ENCODE measurements at regions not wholly inside any gene's neighbourhood (a gene's known extent, or its start where the extent isn't known, plus 50 kb on each side); places are given as distances from the start of the nearest gene placed in this dataset.

DNA sequence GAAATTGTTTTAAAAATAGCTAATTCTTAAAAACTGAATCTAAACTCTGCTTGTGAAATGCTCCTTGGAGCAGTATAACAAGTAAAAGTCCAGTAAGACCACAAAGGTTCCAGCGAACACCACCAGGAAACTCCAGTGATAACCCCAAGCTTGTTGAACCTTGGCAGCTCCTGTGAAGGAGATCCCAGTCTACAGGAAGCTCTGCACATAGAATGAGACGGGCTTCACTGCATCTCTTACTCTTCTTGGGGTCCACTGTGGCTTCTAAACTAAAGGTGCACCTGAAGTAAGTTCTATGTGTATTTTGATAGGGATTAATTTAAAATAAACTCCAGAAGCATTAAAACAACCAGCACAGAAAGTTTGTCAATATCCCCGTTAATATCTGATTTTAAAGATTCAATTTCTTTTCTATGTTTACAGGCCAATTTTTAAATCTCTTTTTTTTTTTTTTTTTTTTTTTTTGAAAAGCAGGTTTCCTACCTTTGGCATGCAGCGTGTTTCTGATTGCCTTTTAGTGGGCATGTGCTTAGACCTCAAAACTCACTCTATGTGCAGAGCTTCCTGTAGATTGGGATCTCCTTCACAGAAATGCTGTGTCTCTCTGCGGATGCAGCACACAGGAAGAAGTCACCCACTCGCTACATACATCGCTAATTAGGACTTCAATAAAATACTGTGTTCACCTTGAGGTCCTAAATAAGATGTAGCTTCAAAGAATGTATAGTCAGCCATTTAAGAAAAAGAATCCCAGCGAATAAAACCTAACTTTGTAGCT is 508.5 kb downstream of the KLF12 start:
- Mint-ChIP-seq H3K9me3 (no peaks in the 10 kb centered on the region), H3K27ac (no peak overlapping the region), H3K36me3 (ENCODE audit: low read depth) (no peaks in the 10 kb centered on the region), H3K27me3 (no peaks in the 10 kb centered on the region), H3K4me3 (peak overlapping the region; percentile 37), H3K4me1 (ENCODE audit: low read depth) (peaks cover 33% of the 10 kb centered on the region)

DNA sequence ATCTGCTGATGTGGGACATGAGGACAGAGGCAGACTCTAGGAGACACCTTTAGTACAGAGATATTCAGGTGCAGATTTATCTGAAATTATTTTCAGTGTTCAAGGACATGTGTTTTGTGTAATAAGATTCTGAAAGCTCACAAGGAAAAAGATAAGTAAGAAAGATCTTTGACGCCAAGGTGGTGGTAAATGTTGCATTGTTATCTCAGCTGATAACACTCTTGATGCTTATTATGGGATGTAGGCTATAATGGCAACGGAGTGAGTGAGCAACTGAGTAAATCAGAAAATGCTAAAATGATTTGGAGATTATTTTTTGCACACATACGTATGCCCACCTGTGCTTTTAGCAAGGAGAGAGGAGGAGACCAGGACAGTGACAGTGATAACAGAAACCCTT is 510.9 kb downstream of the KLF12 start:
- no peak overlapping the region for H3K27ac Mint-ChIP-seq
- H3K4me3 Mint-ChIP-seq = no peak overlapping the region
- no peaks in the 10 kb centered on the region for H3K36me3 Mint-ChIP-seq (ENCODE audit: low read depth)
- H3K9me3 Mint-ChIP-seq = no peaks in the 10 kb centered on the region
- H3K4me1 Mint-ChIP-seq (ENCODE audit: low read depth) = peaks cover 33% of the 10 kb centered on the region
- no peaks in the 10 kb centered on the region for H3K27me3 Mint-ChIP-seq

DNA sequence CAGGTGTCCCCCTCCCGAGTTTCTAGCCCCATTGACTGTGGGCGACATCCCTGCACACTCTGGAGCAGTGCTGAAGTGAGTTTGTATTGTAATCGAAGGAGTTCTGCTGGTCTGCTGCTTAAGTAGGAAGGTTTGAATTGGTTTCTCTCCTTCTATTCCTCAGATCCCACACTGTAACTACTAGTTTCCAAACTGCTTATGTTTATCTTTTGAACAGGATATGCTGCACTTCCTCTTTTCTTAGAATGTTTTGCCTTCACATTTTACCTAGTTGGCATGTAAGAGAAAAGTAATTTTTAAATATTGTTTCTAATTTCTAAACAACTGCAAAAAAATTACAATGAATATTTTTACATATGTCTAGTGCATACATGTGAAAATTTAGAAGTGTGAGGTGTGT is 511.8 kb downstream of the KLF12 start:
- H3K4me1 Mint-ChIP-seq (ENCODE audit: low read depth) = peaks cover 33% of the 10 kb centered on the region
- H3K27ac Mint-ChIP-seq = no peak overlapping the region
- no peaks in the 10 kb centered on the region for H3K9me3 Mint-ChIP-seq
- H3K4me3 Mint-ChIP-seq = no peak overlapping the region
- no peaks in the 10 kb centered on the region for H3K27me3 Mint-ChIP-seq
- no peaks in the 10 kb centered on the region for H3K36me3 Mint-ChIP-seq (ENCODE audit: low read depth)

DNA sequence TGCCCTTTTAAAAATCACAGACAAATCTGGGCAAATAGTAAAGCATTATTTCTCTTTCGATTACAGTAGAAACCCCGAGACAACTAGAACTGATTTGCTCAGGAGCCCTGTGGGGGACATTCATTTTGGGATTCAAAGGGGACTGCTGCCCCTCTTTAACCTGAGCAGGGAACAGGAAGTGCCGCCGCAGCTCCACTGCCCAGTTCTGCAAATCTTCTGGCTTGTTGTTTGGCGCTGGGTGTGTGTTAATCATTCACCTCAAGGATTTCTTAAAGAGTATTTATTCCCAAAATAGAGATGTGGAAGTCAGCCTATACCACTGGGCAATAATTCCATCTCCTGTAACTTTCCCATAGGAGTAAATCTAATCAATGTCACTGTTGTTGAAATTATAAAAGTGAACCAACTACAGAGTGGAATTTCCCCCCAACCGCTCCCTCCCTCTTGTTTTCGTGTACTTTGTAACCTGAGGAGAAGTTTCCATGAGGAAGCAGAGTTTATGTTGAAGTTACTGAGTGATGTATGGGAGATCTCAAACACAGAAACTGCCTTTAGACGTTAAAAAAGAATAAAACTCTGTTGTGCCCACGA is 515.8 kb downstream of the KLF12 start:
- Mint-ChIP-seq H3K27me3 (no peaks in the 10 kb centered on the region), H3K4me1 (ENCODE audit: low read depth) (peaks cover 13% of the 10 kb centered on the region), H3K4me3 (no peak overlapping the region), H3K27ac (no peak overlapping the region), H3K36me3 (ENCODE audit: low read depth) (no peaks in the 10 kb centered on the region), H3K9me3 (no peaks in the 10 kb centered on the region)

- Mint-ChIP-seq H3K27ac (no peak overlapping the region), H3K4me1 (ENCODE audit: low read depth) (peaks cover 2% of the 10 kb centered on the region), H3K36me3 (ENCODE audit: low read depth) (no peaks in the 10 kb centered on the region), H3K27me3 (no peaks in the 10 kb centered on the region), H3K4me3 (no peak overlapping the region), H3K9me3 (no peaks in the 10 kb centered on the region)
Observed at GRCh38 chr13:73616861-73617260, 517.3 kb downstream of the KLF12 start.

DNA sequence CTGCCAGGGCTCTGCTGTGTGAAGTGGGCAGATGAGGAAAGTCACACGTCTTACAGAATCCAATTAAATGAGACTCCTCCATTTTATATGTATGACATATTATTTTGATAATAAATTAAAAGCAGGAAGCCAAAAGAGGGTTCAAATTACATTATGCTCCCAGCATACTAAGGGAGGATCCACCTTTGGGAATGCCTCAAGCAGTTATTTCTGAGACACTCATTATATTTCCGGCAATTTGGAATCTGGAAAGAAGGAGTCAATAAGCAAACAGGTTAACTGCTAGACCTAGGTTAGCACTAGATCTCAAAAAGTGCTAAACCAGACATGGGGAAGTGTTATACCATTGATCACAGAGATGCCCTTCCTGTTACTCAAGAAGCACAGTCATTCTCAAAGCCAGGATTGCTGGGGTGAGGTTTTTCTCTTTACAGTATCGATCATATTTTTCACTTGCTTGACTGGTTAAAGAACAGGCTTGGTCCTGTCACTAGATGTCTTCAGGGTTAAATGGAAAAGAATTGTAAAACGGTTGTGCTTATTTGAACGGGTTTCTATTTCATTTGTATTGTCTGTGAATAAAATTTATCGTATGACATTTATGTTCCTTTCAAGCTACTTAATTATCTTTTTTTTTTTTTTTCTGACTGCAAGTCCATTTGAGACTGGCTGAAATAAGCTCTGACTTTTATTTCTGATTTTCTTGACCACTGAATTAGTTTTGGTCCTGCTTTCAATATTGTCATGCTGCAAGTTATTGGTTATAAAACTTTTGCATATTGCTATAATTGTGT is 523.2 kb downstream of the KLF12 start:
- H3K27ac Mint-ChIP-seq = no peak overlapping the region
- no peaks in the 10 kb centered on the region for H3K27me3 Mint-ChIP-seq
- no peaks in the 10 kb centered on the region for H3K9me3 Mint-ChIP-seq
- no peak overlapping the region for H3K4me3 Mint-ChIP-seq
- no peaks in the 10 kb centered on the region for H3K36me3 Mint-ChIP-seq (ENCODE audit: low read depth)
- H3K4me1 Mint-ChIP-seq (ENCODE audit: low read depth) = no peaks in the 10 kb centered on the region

DNA sequence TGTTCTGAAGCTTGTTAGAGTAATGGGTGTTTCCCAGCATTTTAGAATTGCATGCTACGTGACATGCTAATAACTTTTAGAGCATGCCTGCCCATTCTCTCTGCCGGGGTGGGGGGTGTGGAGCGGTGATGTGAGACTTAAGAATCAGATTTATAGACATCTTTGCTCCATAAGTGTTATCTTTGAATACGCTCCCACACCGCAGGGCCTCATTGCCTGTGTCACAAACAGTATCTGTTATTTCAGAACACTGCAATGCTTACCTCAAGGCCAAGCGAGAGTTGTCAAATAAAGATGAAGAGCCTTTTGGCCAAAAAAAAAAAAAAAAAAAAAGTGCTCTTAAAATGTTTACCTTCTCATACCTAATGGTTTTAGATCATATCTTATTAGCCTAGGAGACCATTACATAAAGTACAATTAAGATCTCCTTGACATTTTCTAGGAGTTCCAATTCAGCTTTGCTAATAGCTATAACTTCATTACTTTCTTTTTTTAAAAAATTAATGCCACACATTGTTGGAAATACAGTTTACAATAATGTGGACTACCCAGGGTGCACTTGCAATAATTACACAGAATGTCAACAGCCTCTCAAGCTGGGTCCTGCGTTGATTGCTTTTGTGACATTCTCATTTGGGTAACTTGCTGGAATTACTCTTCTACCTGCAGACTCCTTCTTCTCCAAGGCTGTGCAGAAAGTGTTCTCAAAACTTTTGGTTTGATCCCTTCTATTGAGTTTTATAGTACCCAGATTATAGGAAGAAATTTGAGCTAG is 525.3 kb downstream of the KLF12 start:
- H3K27ac Mint-ChIP-seq = no peak overlapping the region
- no peaks in the 10 kb centered on the region for H3K36me3 Mint-ChIP-seq (ENCODE audit: low read depth)
- H3K4me3 Mint-ChIP-seq = no peak overlapping the region
- no peaks in the 10 kb centered on the region for H3K9me3 Mint-ChIP-seq
- H3K4me1 Mint-ChIP-seq (ENCODE audit: low read depth) = no peaks in the 10 kb centered on the region
- no peaks in the 10 kb centered on the region for H3K27me3 Mint-ChIP-seq

- H3K27ac Mint-ChIP-seq = no peak overlapping the region
- H3K4me1 Mint-ChIP-seq (ENCODE audit: low read depth) = no peaks in the 10 kb centered on the region
- no peaks in the 10 kb centered on the region for H3K27me3 Mint-ChIP-seq
- H3K4me3 Mint-ChIP-seq = no peak overlapping the region
- H3K36me3 Mint-ChIP-seq (ENCODE audit: low read depth) = no peaks in the 10 kb centered on the region
- no peaks in the 10 kb centered on the region for H3K9me3 Mint-ChIP-seq
Observed at GRCh38 chr13:73608157-73608516, 526.1 kb downstream of the KLF12 start.

DNA sequence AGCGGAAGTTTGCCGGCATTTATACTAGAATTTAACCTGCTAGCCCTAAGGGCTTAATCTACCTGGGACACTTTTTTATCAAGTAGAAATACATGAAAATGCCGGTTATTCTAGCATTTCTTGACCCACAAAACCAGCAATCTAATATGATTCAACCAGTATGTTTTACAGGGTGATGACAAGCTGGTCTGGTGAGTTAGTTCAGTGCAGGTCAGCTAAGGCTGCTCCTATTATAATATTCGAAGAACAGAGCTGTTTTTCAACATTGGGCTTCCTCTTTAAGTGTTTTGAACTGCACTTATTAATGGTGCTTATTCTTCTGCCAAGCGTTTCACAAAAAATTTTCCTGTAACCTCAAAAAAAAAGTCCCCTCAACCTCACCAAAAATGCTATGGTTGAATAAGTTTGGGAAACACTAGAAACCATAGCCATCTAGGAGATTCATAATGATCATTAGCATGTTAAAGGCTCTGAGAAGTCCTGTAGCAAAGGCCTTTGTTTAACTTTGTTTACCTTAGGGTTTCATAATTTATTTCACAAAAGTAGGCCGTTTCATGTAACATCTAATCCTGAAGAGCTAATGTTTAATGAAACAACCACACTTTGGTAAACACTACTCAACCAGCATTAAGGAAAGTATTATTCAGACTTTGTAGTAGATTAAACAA is 526.6 kb downstream of the KLF12 start:
- no peaks in the 10 kb centered on the region for H3K9me3 Mint-ChIP-seq
- H3K27me3 Mint-ChIP-seq = no peaks in the 10 kb centered on the region
- H3K27ac Mint-ChIP-seq = no peak overlapping the region
- no peaks in the 10 kb centered on the region for H3K36me3 Mint-ChIP-seq (ENCODE audit: low read depth)
- H3K4me1 Mint-ChIP-seq (ENCODE audit: low read depth) = no peaks in the 10 kb centered on the region
- H3K4me3 Mint-ChIP-seq = no peak overlapping the region

DNA sequence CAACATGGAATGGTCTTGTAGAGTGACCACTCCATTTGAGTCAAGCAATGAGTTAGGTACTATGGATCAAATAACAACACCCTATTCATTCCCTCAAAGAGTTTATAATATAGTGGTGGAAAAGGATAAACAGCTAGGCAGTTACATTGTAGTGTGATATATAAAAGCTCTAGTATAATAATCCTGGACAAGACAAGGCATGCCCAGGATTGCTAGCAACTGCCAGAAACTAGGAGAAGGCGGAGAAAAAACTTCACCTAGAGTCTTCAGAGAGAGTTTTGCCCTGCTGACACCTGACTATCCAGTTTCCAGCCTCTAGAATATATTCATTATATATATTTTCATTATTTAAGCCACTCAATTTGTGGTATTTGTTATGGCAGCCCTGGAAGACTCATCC is 530.6 kb downstream of the KLF12 start:
- peaks cover 4% of the 10 kb centered on the region for H3K9me3 Mint-ChIP-seq
- no peak overlapping the region for H3K27ac Mint-ChIP-seq
- H3K27me3 Mint-ChIP-seq = no peaks in the 10 kb centered on the region
- no peak overlapping the region for H3K4me3 Mint-ChIP-seq
- no peaks in the 10 kb centered on the region for H3K36me3 Mint-ChIP-seq (ENCODE audit: low read depth)
- H3K4me1 Mint-ChIP-seq (ENCODE audit: low read depth) = no peaks in the 10 kb centered on the region

DNA sequence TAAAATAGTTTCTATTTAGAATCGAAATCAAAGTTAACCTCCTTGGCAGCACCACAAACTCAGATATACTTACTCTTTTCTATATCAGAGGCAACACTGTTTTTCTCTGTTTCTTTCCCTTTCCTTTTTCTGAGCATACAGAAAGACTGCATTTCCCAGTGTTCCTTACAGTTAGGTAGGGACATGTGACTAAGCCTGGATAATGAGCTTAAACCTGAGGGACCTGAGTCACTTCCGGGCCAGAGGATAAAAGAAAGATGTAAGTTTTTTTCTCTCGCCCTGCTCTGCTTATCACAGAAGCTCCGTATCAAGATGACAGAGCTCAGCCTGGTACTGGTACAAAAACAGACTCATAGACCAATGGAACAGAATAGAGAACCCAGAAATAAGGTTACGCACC is 531.9 kb downstream of the KLF12 start:
- no peaks in the 10 kb centered on the region for H3K4me1 Mint-ChIP-seq (ENCODE audit: low read depth)
- H3K4me3 Mint-ChIP-seq = no peak overlapping the region
- H3K9me3 Mint-ChIP-seq = peaks cover 7% of the 10 kb centered on the region
- no peaks in the 10 kb centered on the region for H3K36me3 Mint-ChIP-seq (ENCODE audit: low read depth)
- H3K27ac Mint-ChIP-seq = no peak overlapping the region
- H3K27me3 Mint-ChIP-seq = no peaks in the 10 kb centered on the region

- H3K27ac Mint-ChIP-seq = no peak overlapping the region
- H3K36me3 Mint-ChIP-seq (ENCODE audit: low read depth) = no peaks in the 10 kb centered on the region
- H3K4me1 Mint-ChIP-seq (ENCODE audit: low read depth) = peaks cover under 1% of the 10 kb centered on the region
- H3K9me3 Mint-ChIP-seq = peaks cover 7% of the 10 kb centered on the region
- no peak overlapping the region for H3K4me3 Mint-ChIP-seq
- H3K27me3 Mint-ChIP-seq = no peaks in the 10 kb centered on the region
Observed at GRCh38 chr13:73601708-73602107, 532.5 kb downstream of the KLF12 start.

DNA sequence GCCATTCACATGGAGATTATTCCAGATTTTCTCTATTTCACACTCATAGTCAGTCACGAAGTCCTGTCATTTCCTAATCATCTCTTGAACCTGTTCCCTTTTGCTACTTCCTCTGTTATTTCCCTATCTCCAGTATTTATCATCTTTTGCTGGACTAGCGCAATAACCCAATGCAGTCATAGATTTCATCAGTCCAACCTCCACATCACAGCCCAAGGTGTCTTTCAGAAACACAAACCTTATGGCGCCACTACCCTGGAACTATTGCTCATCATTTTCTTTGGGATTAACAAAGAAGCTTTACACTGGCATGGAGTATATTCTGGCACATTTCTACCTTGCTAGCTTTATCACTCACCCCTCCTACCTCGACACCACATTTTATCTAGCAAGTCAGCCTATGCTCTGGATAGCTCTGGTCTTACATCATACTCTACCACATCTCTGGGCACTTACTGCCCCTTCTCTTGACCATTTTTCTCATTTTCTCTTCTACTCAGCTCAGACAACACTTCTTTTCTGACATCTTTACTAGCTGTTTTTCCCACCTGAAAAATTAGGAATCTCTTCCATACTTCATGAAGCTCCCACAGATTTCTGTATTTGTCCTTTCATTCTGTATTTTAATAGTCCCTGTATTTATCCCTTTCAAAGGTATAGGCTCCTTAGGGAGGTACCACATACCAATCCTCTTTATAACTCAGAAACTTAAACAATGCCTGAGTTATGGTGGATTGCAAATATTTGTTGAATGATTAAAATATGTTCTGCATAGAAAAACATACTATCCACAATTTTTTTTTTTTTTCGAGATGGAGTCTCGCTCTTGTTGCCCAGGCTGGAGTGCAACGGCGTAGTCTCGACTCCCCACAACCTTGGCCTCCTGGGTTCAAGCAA is 534.7 kb downstream of the KLF12 start:
- no peak overlapping the region for H3K4me3 Mint-ChIP-seq
- H3K27me3 Mint-ChIP-seq = no peaks in the 10 kb centered on the region
- peaks cover 12% of the 10 kb centered on the region for H3K9me3 Mint-ChIP-seq
- no peaks in the 10 kb centered on the region for H3K36me3 Mint-ChIP-seq (ENCODE audit: low read depth)
- H3K4me1 Mint-ChIP-seq (ENCODE audit: low read depth) = peaks cover 8% of the 10 kb centered on the region
- no peak overlapping the region for H3K27ac Mint-ChIP-seq

Measured in stimulated activated naive CD8-positive, alpha-beta T cell treated with anti-CD3 and anti-CD28 coated beads, Interleukin-15, Interleukin-2, amounts not matched to agents 100 ng/mL and 50 ng/mL, for 24 hours (primary cell).